Hematopoietic multipotent progenitor cell treated with erythropoietin and hydrocortisone succinate and interleukin-3 and kit ligand, for 8 days (in vitro differentiated cells): ENCODE measurements at regions not wholly inside any gene's neighbourhood (a gene's known extent, or its start where the extent isn't known, plus 50 kb on each side); places are given as distances from the start of the nearest gene placed in this dataset.
"Not testable (repeated sequence)": the region's sequence is repeated elsewhere in the genome, so short reads cannot be mapped to it uniquely, and the experiment has no call there.

Experiments
- DNase-seq: peaks from one replicate; pipeline ENCODE4 v3.0.0-alpha.2; 2015

- no peak for DNase-seq
These were observed 140.9 kb upstream of the KCNJ15 start for GRCh38 chr21:38115870-38116269.

- no peak for DNase-seq
These were observed 137.0 kb upstream of the KCNJ15 start for GRCh38 chr21:38119793-38120192.

GRCh38 chr21:38120679-38120983, 136.2 kb upstream of the KCNJ15 start:
- DNase-seq: not testable (repeated sequence)

- no peak for DNase-seq
These were observed 135.6 kb upstream of the KCNJ15 start for GRCh38 chr21:38120984-38121855.

GRCh38 chr21:38121888-38122720, 134.7 kb upstream of the KCNJ15 start:
- no peak for DNase-seq

GRCh38 chr21:38123626-38124025, 133.2 kb upstream of the KCNJ15 start:
- no peak for DNase-seq

- DNase-seq: peak; percentile 59
These were observed 130.0 kb upstream of the KCNJ15 start for GRCh38 chr21:38126666-38127303.

GRCh38 chr21:38129711-38130110, 127.1 kb upstream of the KCNJ15 start:
- DNase-seq: no peak

- DNase-seq: no peak
These were observed 123.6 kb upstream of the KCNJ15 start for GRCh38 chr21:38133240-38133639.

- no peak for DNase-seq
These were observed 122.5 kb upstream of the KCNJ15 start for GRCh38 chr21:38134084-38134873.

- DNase-seq: no peak
These were observed 120.6 kb upstream of the KCNJ15 start for GRCh38 chr21:38136201-38136600.

- no peak for DNase-seq
These were observed 117.2 kb upstream of the KCNJ15 start for GRCh38 chr21:38139380-38140168.

- no peak for DNase-seq
These were observed 116.4 kb upstream of the KCNJ15 start for GRCh38 chr21:38140207-38140903.

- DNase-seq: no peak
These were observed 114.6 kb upstream of the KCNJ15 start for GRCh38 chr21:38142224-38142623.

GRCh38 chr21:38144193-38144592, 112.6 kb upstream of the KCNJ15 start:
- DNase-seq: no peak

- no peak for DNase-seq
These were observed 111.7 kb upstream of the KCNJ15 start for GRCh38 chr21:38145104-38145503.

- no peak for DNase-seq
These were observed 109.4 kb upstream of the KCNJ15 start for GRCh38 chr21:38147391-38147790.

- DNase-seq: no peak
These were observed 108.7 kb upstream of the KCNJ15 start for GRCh38 chr21:38148046-38148445.

GRCh38 chr21:38151021-38151645, 105.7 kb upstream of the KCNJ15 start:
- DNase-seq: no peak

- DNase-seq: no peak
These were observed 100.6 kb upstream of the KCNJ15 start for GRCh38 chr21:38156200-38156599.

- peak; percentile 79 for DNase-seq
These were observed 97.4 kb upstream of the KCNJ15 start for GRCh38 chr21:38159355-38159754.
